ENCODE measurements at regions not wholly inside any gene's neighbourhood (a gene's known extent, or its start where the extent isn't known, plus 50 kb on each side); places are given as distances from the start of the nearest gene placed in this dataset.

GRCh38 chr3:168552251-168552650 lies 456.5 kb upstream of the GOLIM4 start:
- Histone ChIP-seq H3K27me3 (no peaks in the 10 kb centered on the region), H3K27ac (no peak overlapping the region), H3K4me1 (no peaks in the 10 kb centered on the region), H3K36me3 (no peaks in the 10 kb centered on the region), H3K9me3 (no peaks in the 10 kb centered on the region), H3K4me3 (no peak overlapping the region)
- ATAC-seq (no peak), DNase-seq (no peak)
- intact Hi-C loops (cut with DNase I): no loop called here
- no peak for TF ChIP-seq CTCF (IDR thresholded peaks at IDR 0.05)

- no peak for DNase-seq
- intact Hi-C loops (cut with DNase I): no loop called here
- no peaks in the 10 kb centered on the region for H3K9me3 ChIP-seq
- no peaks in the 10 kb centered on the region for H3K36me3 ChIP-seq
- no peak overlapping the region for H3K4me3 ChIP-seq
- H3K27ac ChIP-seq: no peak overlapping the region
- H3K27me3 ChIP-seq: no peaks in the 10 kb centered on the region
- H3K4me1 ChIP-seq: no peaks in the 10 kb centered on the region
- ATAC-seq: no peak
- no peak for TF ChIP-seq CTCF (IDR thresholded peaks at IDR 0.05)
Measured at GRCh38 chr3:168548719-168549118, 453.0 kb upstream of the GOLIM4 start.

- Histone ChIP-seq H3K4me1 (no peaks in the 10 kb centered on the region), H3K4me3 (no peak overlapping the region), H3K27ac (no peak overlapping the region), H3K27me3 (no peaks in the 10 kb centered on the region), H3K9me3 (no peaks in the 10 kb centered on the region), H3K36me3 (no peaks in the 10 kb centered on the region)
- TF ChIP-seq CTCF (IDR thresholded peaks at IDR 0.05): no peak
- intact Hi-C loops (cut with DNase I): no loop called here
- DNase-seq (no peak), ATAC-seq (no peak)
Measured at GRCh38 chr3:168546707-168547106, 451.0 kb upstream of the GOLIM4 start.

DNA sequence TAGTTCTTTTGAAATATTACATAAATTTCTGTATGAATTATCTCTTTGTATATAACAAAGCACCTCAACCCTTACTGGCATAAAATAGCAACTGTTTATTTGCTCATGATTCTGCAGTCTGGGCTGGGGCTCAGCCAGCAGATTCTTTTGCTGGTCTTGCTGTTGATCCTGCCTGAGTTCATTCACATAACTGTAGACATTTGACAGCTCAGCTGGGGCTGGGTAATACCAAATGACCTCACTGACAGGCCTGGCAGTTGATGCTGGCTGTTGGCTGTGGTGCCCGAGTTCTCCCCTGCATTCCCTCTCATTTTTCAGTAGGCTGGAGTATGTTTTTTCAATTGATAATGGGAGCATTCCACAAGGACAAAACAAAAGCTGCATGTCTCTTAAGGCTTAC lies 449.9 kb upstream of the GOLIM4 start:
- Histone ChIP-seq H3K36me3 (no peaks in the 10 kb centered on the region), H3K9me3 (no peaks in the 10 kb centered on the region), H3K27ac (no peak overlapping the region), H3K4me3 (no peak overlapping the region), H3K27me3 (no peaks in the 10 kb centered on the region), H3K4me1 (no peaks in the 10 kb centered on the region)
- TF ChIP-seq CTCF (IDR thresholded peaks at IDR 0.05): no peak
- no peak for ATAC-seq
- no peak for DNase-seq
- intact Hi-C loops (cut with DNase I): no loop called here

DNA sequence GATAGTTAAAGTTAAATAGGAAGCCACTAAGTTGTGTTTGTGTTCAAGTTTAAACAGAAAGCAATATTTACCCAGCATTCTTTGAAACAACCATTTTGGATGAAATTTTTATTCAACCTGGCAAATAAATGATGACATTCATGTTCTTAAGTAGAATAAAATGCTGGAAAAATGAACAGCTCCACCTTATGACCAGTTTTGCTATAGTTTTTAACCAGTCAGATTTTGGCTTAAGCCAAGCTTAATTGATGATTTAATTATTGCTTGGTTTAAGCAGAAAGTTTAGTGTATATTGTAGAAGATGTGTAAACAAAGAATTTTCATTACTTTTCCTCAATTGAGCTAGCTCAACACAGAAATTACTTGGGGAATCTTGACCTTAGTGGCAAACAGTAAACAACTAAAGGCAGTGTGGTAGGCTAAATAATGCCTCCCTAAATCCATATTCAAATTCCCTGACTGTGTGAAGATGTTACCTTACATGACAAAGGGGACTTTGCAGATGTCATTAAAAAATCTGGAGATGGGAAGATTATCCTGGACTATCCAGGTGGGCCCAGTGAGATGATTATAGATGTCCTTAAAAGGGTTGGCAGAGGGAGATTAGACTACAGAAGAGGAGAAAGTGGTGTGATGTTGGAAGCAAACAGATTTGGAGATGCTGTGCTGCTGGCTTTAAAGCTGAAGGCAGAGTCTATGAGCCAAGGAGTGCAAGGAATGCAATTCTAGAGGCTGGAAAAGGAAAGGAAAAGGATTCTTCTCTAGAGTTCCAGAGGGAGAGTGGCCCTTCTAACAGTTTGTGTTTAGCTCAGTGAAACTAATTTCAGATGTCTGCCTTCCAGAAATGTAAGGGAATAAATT lies 448.6 kb upstream of the GOLIM4 start:
- Histone ChIP-seq H3K9me3 (no peaks in the 10 kb centered on the region), H3K27ac (no peak overlapping the region), H3K27me3 (no peaks in the 10 kb centered on the region), H3K36me3 (no peaks in the 10 kb centered on the region), H3K4me3 (no peak overlapping the region), H3K4me1 (no peaks in the 10 kb centered on the region)
- intact Hi-C loops (cut with DNase I): no loop called here
- no peak for ATAC-seq
- no peak for DNase-seq
- no peak for TF ChIP-seq CTCF (IDR thresholded peaks at IDR 0.05)
